GM23338 (cell line): ENCODE measurements at regions not wholly inside any gene's neighbourhood (a gene's known extent, or its start where the extent isn't known, plus 50 kb on each side); places are given as distances from the start of the nearest gene placed in this dataset.

Experiments used
- ATAC-seq: fragments of 200-7000 bp; cut with Tn5 transposase; 3 replicates; pipeline ENCODE4 v1.9.1; 2020
- DNase-seq: peaks from one replicate; pipeline ENCODE4 v3.0.0-alpha.2; 2015; ENCODE audit warnings: low spot score
- H2AFZ ChIP-seq: fragments of 200-600 bp; sonication (generic); 2 replicates; pipeline ENCODE4 v1.8.0; 2016; ENCODE audit warnings: antibody characterized with exemption, mild to moderate bottlenecking, moderate library complexity
- H3F3A ChIP-seq: fragments of 200-600 bp; sonication (generic); replicated peaks from 2 replicates; pipeline ENCODE4 v1.8.0; 2017; ENCODE audit warnings: antibody characterized with exemption, mixed run types, low read depth
- H3K27ac ChIP-seq: fragments of 200-600 bp; sonication (generic); 2 replicates; pipeline ENCODE4 v1.6.1; 2016; ENCODE audit warnings: low read depth
- H3K27me3 ChIP-seq: fragments of 200-600 bp; sonication (generic); 2 replicates; pipeline ENCODE4 v1.8.0; 2016; ENCODE audit warnings: mild to moderate bottlenecking, mixed run types, moderate library complexity; ENCODE audit not compliant: insufficient read depth
- H3K36me3 ChIP-seq: fragments of 200-600 bp; sonication (generic); 2 replicates; pipeline ENCODE4 v1.8.0; 2016; ENCODE audit warnings: mild to moderate bottlenecking; ENCODE audit not compliant: insufficient read depth
- H3K4me1 ChIP-seq: fragments of 200-600 bp; sonication (generic); 2 replicates; pipeline ENCODE4 v1.8.0; 2016; ENCODE audit warnings: mild to moderate bottlenecking, moderate library complexity; ENCODE audit not compliant: insufficient read depth
- H3K4me2 ChIP-seq: fragments of 200-600 bp; sonication (generic); 2 replicates; pipeline ENCODE4 v1.7.1; 2017; ENCODE audit warnings: mixed run types
- H3K4me3 ChIP-seq: fragments of 200-600 bp; sonication (generic); 2 replicates; pipeline ENCODE4 v1.6.1; 2016; ENCODE audit warnings: mixed run types
- H3K79me2 ChIP-seq: fragments of 200-600 bp; sonication (generic); replicated peaks from 2 replicates; pipeline ENCODE4 v1.8.0; 2017; ENCODE audit warnings: mild to moderate bottlenecking; ENCODE audit not compliant: insufficient read depth
- H3K9me2 ChIP-seq: fragments of 200-600 bp; sonication (generic); 2 replicates; pipeline ENCODE4 v1.8.0; 2017; ENCODE audit not compliant: insufficient read depth
- H4K20me1 ChIP-seq: fragments of 200-600 bp; sonication (generic); replicated peaks from 2 replicates; pipeline ENCODE4 v1.8.0; 2017; ENCODE audit warnings: mild to moderate bottlenecking; ENCODE audit not compliant: insufficient read depth
- H3K27ac Mint-ChIP-seq: 2 replicates; pipeline ENCODE4 v1.8.0; 2020; ENCODE audit warnings: inconsistent platforms, mild to moderate bottlenecking, moderate library complexity, mixed read lengths
- H3K27me3 Mint-ChIP-seq: 3 replicates; pipeline ENCODE4 v1.8.0; 2022; ENCODE audit warnings: low read depth, mild to moderate bottlenecking, moderate library complexity, mixed read lengths, inconsistent platforms; ENCODE audit not compliant: insufficient read depth, poor library complexity
- H3K36me3 Mint-ChIP-seq: 3 replicates; pipeline ENCODE4 v1.8.0; 2021; ENCODE audit warnings: low read depth, mild to moderate bottlenecking, inconsistent platforms, moderate library complexity, mixed read lengths
- H3K4me1 Mint-ChIP-seq: 3 replicates; pipeline ENCODE4 v1.8.0; 2020; ENCODE audit warnings: mild to moderate bottlenecking, inconsistent platforms, mixed read lengths
- H3K4me3 Mint-ChIP-seq: 3 replicates; pipeline ENCODE4 v1.8.0; 2021; ENCODE audit warnings: moderate library complexity, mild to moderate bottlenecking, inconsistent platforms, mixed read lengths
- H3K9me3 Mint-ChIP-seq: 3 replicates; pipeline ENCODE4 v1.8.0; 2020; ENCODE audit warnings: moderate library complexity, mild to moderate bottlenecking, inconsistent platforms, mixed read lengths
- CREB1 ChIP-seq: fragments of 250-450 bp; sonication (Bioruptor Pico); IDR thresholded peaks from 2 replicates; pipeline ENCODE4 v1.5.0; 2020; ENCODE audit warnings: low read depth, mild to moderate bottlenecking, moderate library complexity
- EZH2 ChIP-seq: fragments of 200-600 bp; sonication (generic); IDR thresholded peaks from one replicate; pipeline ENCODE4 v1.8.0; 2017; ENCODE audit warnings: antibody characterized with exemption, mild to moderate bottlenecking, low read depth; ENCODE audit not compliant: unreplicated experiment
- EZH2phosphoT487 ChIP-seq: fragments of 200-600 bp; sonication (generic); IDR thresholded peaks from one replicate; pipeline ENCODE4 v1.8.1; 2018; ENCODE audit warnings: antibody characterized with exemption; ENCODE audit not compliant: unreplicated experiment
- NANOG ChIP-seq: IDR thresholded peaks from 2 replicates; pipeline ENCODE4 v1.6.1; 2016; ENCODE audit warnings: antibody characterized with exemption, borderline replicate concordance
- POLR2AphosphoS5 ChIP-seq: IDR thresholded peaks from 2 replicates; pipeline ENCODE4 v1.6.1; 2016; ENCODE audit warnings: antibody characterized with exemption, low read depth
- ZNF331 ChIP-seq: fragments of 250-450 bp; sonication (Bioruptor Pico); IDR thresholded peaks from 2 replicates; pipeline ENCODE4 v1.5.0; 2020; ENCODE audit warnings: low read depth, mild to moderate bottlenecking, moderate library complexity
- TF ChIP-seq, protein P1 (sequence below): fragments of 250-450 bp; sonication (Bioruptor Pico); IDR thresholded peaks from 2 replicates; pipeline ENCODE4 v1.5.0; 2020; ENCODE audit warnings: mild to moderate bottlenecking, moderate library complexity
- TF ChIP-seq, protein P2 (sequence below): IDR thresholded peaks from one replicate; pipeline ENCODE4 v1.6.1; 2018; ENCODE audit warnings: antibody characterized with exemption; ENCODE audit not compliant: unreplicated experiment
- TF ChIP-seq, protein P3 (sequence below), 2 experiments: fragments of 200-600 bp in 1 of 2; sonication (generic) in 1 of 2; conservative IDR thresholded peaks; 2 replicates each; pipeline versions ENCODE4 v1.5.1 to v1.6.1; 2016 to 2017; ENCODE audit warnings: antibody characterized with exemption in 2 of 2, low read depth in 2 of 2, mild to moderate bottlenecking in 2 of 2, moderate library complexity in 1 of 2

GRCh38 chr17:56659622-56660021, 66.1 kb downstream of the NOG start (continued):
- TF ChIP-seq, protein P1, sequence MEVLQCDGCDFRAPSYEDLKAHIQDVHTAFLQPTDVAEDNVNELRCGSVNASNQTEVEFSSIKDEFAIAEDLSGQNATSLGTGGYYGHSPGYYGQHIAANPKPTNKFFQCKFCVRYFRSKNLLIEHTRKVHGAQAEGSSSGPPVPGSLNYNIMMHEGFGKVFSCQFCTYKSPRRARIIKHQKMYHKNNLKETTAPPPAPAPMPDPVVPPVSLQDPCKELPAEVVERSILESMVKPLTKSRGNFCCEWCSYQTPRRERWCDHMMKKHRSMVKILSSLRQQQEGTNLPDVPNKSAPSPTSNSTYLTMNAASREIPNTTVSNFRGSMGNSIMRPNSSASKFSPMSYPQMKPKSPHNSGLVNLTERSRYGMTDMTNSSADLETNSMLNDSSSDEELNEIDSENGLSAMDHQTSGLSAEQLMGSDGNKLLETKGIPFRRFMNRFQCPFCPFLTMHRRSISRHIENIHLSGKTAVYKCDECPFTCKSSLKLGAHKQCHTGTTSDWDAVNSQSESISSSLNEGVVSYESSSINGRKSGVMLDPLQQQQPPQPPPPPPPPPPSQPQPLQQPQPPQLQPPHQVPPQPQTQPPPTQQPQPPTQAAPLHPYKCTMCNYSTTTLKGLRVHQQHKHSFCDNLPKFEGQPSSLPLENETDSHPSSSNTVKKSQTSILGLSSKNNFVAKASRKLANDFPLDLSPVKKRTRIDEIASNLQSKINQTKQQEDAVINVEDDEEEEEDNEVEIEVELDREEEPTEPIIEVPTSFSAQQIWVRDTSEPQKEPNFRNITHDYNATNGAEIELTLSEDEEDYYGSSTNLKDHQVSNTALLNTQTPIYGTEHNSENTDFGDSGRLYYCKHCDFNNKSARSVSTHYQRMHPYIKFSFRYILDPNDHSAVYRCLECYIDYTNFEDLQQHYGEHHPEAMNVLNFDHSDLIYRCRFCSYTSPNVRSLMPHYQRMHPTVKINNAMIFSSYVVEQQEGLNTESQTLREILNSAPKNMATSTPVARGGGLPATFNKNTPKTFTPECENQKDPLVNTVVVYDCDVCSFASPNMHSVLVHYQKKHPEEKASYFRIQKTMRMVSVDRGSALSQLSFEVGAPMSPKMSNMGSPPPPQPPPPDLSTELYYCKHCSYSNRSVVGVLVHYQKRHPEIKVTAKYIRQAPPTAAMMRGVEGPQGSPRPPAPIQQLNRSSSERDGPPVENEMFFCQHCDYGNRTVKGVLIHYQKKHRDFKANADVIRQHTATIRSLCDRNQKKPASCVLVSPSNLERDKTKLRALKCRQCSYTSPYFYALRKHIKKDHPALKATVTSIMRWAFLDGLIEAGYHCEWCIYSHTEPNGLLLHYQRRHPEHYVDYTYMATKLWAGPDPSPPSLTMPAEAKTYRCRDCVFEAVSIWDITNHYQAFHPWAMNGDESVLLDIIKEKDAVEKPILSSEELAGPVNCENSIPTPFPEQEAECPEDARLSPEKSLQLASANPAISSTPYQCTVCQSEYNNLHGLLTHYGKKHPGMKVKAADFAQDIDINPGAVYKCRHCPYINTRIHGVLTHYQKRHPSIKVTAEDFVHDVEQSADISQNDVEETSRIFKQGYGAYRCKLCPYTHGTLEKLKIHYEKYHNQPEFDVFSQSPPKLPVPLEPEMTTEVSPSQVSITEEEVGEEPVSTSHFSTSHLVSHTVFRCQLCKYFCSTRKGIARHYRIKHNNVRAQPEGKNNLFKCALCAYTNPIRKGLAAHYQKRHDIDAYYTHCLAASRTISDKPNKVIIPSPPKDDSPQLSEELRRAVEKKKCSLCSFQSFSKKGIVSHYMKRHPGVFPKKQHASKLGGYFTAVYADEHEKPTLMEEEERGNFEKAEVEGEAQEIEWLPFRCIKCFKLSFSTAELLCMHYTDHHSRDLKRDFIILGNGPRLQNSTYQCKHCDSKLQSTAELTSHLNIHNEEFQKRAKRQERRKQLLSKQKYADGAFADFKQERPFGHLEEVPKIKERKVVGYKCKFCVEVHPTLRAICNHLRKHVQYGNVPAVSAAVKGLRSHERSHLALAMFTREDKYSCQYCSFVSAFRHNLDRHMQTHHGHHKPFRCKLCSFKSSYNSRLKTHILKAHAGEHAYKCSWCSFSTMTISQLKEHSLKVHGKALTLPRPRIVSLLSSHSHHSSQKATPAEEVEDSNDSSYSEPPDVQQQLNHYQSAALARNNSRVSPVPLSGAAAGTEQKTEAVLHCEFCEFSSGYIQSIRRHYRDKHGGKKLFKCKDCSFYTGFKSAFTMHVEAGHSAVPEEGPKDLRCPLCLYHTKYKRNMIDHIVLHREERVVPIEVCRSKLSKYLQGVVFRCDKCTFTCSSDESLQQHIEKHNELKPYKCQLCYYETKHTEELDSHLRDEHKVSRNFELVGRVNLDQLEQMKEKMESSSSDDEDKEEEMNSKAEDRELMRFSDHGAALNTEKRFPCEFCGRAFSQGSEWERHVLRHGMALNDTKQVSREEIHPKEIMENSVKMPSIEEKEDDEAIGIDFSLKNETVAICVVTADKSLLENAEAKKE (CRISPR knock-in tag) = no peak
- no peak for TF ChIP-seq EZH2
- TF ChIP-seq ZNF331 (CRISPR knock-in tag) = no peak
- TF ChIP-seq EZH2phosphoT487 = no peak
- no peak for TF ChIP-seq CREB1 (CRISPR knock-in tag)
- no peak for TF ChIP-seq POLR2AphosphoS5
- no peak for TF ChIP-seq NANOG

DNA sequence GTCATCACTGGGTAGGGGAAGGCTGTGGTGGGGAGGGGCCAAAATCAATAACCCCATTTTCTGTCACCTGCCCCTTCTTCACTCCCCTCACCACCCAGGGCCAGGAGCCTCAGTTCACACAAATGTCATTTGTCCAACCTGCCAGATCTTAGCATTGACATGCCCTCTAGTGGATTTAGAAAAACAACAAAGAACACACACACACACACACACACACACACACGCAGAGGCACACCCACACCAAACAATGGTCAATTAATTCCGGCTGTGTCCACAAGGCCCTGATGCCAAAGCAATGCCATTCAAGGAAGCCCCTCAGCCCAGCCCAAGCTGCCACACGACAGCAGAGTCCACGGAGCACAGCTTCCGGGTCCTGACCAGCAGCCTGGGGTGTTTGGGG, 68.4 kb downstream of the NOG start:
- Mint-ChIP-seq H3K4me1 (peaks cover 4% of the 10 kb centered on the region; the same call in 1 of the 3 replicates), H3K36me3 (no peaks in the 10 kb centered on the region), H3K4me3 (no peak overlapping the region), H3K27me3 (peaks cover 2% of the 10 kb centered on the region), H3K9me3 (no peaks in the 10 kb centered on the region), H3K27ac (no peak overlapping the region)
- Histone ChIP-seq H2AFZ (no peak overlapping the region), H3K36me3 (no peaks in the 10 kb centered on the region), H3K27me3 (no peaks in the 10 kb centered on the region), H3F3A (no peaks in the 10 kb centered on the region), H3K4me2 (no peak overlapping the region), H3K9me2 (no peaks in the 10 kb centered on the region), H3K79me2 (no peaks in the 10 kb centered on the region), H3K4me1 (no peaks in the 10 kb centered on the region), H4K20me1 (no peaks in the 10 kb centered on the region), H3K4me3 (no peak overlapping the region), H3K27ac (no peak overlapping the region)
- ATAC-seq (no peak), DNase-seq (no peak)
- TF ChIP-seq, protein P2, sequence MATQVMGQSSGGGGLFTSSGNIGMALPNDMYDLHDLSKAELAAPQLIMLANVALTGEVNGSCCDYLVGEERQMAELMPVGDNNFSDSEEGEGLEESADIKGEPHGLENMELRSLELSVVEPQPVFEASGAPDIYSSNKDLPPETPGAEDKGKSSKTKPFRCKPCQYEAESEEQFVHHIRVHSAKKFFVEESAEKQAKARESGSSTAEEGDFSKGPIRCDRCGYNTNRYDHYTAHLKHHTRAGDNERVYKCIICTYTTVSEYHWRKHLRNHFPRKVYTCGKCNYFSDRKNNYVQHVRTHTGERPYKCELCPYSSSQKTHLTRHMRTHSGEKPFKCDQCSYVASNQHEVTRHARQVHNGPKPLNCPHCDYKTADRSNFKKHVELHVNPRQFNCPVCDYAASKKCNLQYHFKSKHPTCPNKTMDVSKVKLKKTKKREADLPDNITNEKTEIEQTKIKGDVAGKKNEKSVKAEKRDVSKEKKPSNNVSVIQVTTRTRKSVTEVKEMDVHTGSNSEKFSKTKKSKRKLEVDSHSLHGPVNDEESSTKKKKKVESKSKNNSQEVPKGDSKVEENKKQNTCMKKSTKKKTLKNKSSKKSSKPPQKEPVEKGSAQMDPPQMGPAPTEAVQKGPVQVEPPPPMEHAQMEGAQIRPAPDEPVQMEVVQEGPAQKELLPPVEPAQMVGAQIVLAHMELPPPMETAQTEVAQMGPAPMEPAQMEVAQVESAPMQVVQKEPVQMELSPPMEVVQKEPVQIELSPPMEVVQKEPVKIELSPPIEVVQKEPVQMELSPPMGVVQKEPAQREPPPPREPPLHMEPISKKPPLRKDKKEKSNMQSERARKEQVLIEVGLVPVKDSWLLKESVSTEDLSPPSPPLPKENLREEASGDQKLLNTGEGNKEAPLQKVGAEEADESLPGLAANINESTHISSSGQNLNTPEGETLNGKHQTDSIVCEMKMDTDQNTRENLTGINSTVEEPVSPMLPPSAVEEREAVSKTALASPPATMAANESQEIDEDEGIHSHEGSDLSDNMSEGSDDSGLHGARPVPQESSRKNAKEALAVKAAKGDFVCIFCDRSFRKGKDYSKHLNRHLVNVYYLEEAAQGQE = no peak
- TF ChIP-seq, protein P3, sequence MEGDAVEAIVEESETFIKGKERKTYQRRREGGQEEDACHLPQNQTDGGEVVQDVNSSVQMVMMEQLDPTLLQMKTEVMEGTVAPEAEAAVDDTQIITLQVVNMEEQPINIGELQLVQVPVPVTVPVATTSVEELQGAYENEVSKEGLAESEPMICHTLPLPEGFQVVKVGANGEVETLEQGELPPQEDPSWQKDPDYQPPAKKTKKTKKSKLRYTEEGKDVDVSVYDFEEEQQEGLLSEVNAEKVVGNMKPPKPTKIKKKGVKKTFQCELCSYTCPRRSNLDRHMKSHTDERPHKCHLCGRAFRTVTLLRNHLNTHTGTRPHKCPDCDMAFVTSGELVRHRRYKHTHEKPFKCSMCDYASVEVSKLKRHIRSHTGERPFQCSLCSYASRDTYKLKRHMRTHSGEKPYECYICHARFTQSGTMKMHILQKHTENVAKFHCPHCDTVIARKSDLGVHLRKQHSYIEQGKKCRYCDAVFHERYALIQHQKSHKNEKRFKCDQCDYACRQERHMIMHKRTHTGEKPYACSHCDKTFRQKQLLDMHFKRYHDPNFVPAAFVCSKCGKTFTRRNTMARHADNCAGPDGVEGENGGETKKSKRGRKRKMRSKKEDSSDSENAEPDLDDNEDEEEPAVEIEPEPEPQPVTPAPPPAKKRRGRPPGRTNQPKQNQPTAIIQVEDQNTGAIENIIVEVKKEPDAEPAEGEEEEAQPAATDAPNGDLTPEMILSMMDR (conservative IDR thresholded peaks at IDR 0.05; ENCODE audit: low read depth in 2 of 2) = peak in 1 of 2 experiments; percentile 28; a peak in 2 of 4 replicates
